ENCODE measurements at regions not wholly inside any gene's neighbourhood (a gene's known extent, or its start where the extent isn't known, plus 50 kb on each side); places are given as distances from the start of the nearest gene placed in this dataset.

GRCh38 chr3:124567179-124567578 lies 163.1 kb upstream of the UMPS start:
- Histone ChIP-seq H3K9me2 (replicated peaks; ENCODE audit: control insufficient read depth, low read length) (no peaks in the 10 kb centered on the region), H3K9me3 (ENCODE audit: control insufficient read depth, insufficient read depth, low read length) (no peaks in the 10 kb centered on the region), H4K20me1 (ENCODE audit: control insufficient read depth, insufficient read depth, low read depth, low read length) (peaks cover 4% of the 10 kb centered on the region; the same call in 1 of the 2 replicates), H3K27me3 (ENCODE audit: control insufficient read depth, low read length) (no peaks in the 10 kb centered on the region), H3K4me3 (ENCODE audit: low read length) (no peak overlapping the region), H3K36me3 (ENCODE audit: control insufficient read depth, low read length) (no peaks in the 10 kb centered on the region), H3K4me1 (ENCODE audit: control insufficient read depth, low read length) (no peaks in the 10 kb centered on the region), H3K27ac (ENCODE audit: low read depth, low read length) (no peak overlapping the region), H3F3A (ENCODE audit: control insufficient read depth, insufficient read depth) (no peaks in the 10 kb centered on the region), H3K79me2 (ENCODE audit: control insufficient read depth, low read length) (no peaks in the 10 kb centered on the region), H3K4me2 (ENCODE audit: low read length) (no peak overlapping the region)
- no peak for TF ChIP-seq EZH2phosphoT487 (IDR thresholded peaks at IDR 0.05; ENCODE audit: borderline replicate concordance, low read length)
- TF ChIP-seq, protein P1, sequence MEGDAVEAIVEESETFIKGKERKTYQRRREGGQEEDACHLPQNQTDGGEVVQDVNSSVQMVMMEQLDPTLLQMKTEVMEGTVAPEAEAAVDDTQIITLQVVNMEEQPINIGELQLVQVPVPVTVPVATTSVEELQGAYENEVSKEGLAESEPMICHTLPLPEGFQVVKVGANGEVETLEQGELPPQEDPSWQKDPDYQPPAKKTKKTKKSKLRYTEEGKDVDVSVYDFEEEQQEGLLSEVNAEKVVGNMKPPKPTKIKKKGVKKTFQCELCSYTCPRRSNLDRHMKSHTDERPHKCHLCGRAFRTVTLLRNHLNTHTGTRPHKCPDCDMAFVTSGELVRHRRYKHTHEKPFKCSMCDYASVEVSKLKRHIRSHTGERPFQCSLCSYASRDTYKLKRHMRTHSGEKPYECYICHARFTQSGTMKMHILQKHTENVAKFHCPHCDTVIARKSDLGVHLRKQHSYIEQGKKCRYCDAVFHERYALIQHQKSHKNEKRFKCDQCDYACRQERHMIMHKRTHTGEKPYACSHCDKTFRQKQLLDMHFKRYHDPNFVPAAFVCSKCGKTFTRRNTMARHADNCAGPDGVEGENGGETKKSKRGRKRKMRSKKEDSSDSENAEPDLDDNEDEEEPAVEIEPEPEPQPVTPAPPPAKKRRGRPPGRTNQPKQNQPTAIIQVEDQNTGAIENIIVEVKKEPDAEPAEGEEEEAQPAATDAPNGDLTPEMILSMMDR (IDR thresholded peaks at IDR 0.05; ENCODE audit: low read depth, low read length, poor library complexity, severe bottlenecking), result no peak

- no peaks in the 10 kb centered on the region for H3K9me3 ChIP-seq (ENCODE audit: control insufficient read depth, insufficient read depth, low read length)
- no peak overlapping the region for H3K4me3 ChIP-seq (ENCODE audit: low read length)
- no peaks in the 10 kb centered on the region for H3F3A ChIP-seq (ENCODE audit: control insufficient read depth, insufficient read depth)
- TF ChIP-seq, protein P1 (IDR thresholded peaks at IDR 0.05; ENCODE audit: low read depth, low read length, poor library complexity, severe bottlenecking), result no peak
- no peak for TF ChIP-seq EZH2phosphoT487 (IDR thresholded peaks at IDR 0.05; ENCODE audit: borderline replicate concordance, low read length)
- no peaks in the 10 kb centered on the region for H3K79me2 ChIP-seq (ENCODE audit: control insufficient read depth, low read length)
- no peaks in the 10 kb centered on the region for H3K4me1 ChIP-seq (ENCODE audit: control insufficient read depth, low read length)
- H3K9me2 ChIP-seq (replicated peaks; ENCODE audit: control insufficient read depth, low read length), result no peaks in the 10 kb centered on the region
- H3K4me2 ChIP-seq (ENCODE audit: low read length), result no peak overlapping the region
- H3K36me3 ChIP-seq (ENCODE audit: control insufficient read depth, low read length), result no peaks in the 10 kb centered on the region
- H3K27me3 ChIP-seq (ENCODE audit: control insufficient read depth, low read length), result no peaks in the 10 kb centered on the region
- no peak overlapping the region for H3K27ac ChIP-seq (ENCODE audit: low read depth, low read length)
- peaks cover 4% of the 10 kb centered on the region; the same call in 1 of the 2 replicates for H4K20me1 ChIP-seq (ENCODE audit: control insufficient read depth, insufficient read depth, low read depth, low read length)
Measured at GRCh38 chr3:124569761-124570160, 160.5 kb upstream of the UMPS start.

GRCh38 chr3:124570232-124570631 lies 160.0 kb upstream of the UMPS start:
- TF ChIP-seq, protein P1 (IDR thresholded peaks at IDR 0.05; ENCODE audit: low read depth, low read length, poor library complexity, severe bottlenecking), result no peak
- TF ChIP-seq EZH2phosphoT487 (IDR thresholded peaks at IDR 0.05; ENCODE audit: borderline replicate concordance, low read length), result no peak
- Histone ChIP-seq H3K4me3 (ENCODE audit: low read length) (no peak overlapping the region), H3K27me3 (ENCODE audit: control insufficient read depth, low read length) (no peaks in the 10 kb centered on the region), H3K9me3 (ENCODE audit: control insufficient read depth, insufficient read depth, low read length) (no peaks in the 10 kb centered on the region), H4K20me1 (ENCODE audit: control insufficient read depth, insufficient read depth, low read depth, low read length) (peaks cover 3% of the 10 kb centered on the region; the same call in 1 of the 2 replicates), H3K9me2 (replicated peaks; ENCODE audit: control insufficient read depth, low read length) (no peaks in the 10 kb centered on the region), H3K79me2 (ENCODE audit: control insufficient read depth, low read length) (no peaks in the 10 kb centered on the region), H3F3A (ENCODE audit: control insufficient read depth, insufficient read depth) (no peaks in the 10 kb centered on the region), H3K36me3 (ENCODE audit: control insufficient read depth, low read length) (no peaks in the 10 kb centered on the region), H3K27ac (ENCODE audit: low read depth, low read length) (no peak overlapping the region), H3K4me2 (ENCODE audit: low read length) (no peak overlapping the region), H3K4me1 (ENCODE audit: control insufficient read depth, low read length) (no peaks in the 10 kb centered on the region)

All from DOHH2 (cell line).